HG03135 (cell line): ENCODE measurements at regions not wholly inside any gene's neighbourhood (a gene's known extent, or its start where the extent isn't known, plus 50 kb on each side); places are given as distances from the start of the nearest gene placed in this dataset.

Experiments used
- ATAC-seq: cut with Tn5 transposase; IDR thresholded peaks from one replicate; pipeline ENCODE4 v1.9.1; 2021; ENCODE audit warnings: mild to moderate bottlenecking, moderate library complexity; ENCODE audit not compliant: unreplicated experiment

DNA sequence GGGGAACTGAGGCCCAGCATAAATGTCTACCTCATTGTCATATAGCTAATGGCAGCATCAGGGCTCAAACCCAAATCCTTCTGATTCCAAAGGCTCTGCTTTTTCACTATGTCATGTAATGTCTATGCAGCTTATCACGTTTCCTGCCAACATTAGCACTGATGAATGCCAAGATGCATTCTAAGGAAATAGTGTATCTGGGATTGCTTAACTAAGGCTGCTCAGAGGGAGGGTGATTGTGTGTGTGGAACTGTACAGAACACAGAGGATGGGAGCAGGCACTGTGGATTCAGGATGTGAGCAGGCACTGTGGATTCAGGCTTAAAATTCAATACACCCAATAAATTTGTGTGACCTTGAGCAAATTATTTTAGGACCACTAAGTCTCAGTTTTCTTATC is 456.4 kb upstream of the DEPDC1 start:
- no peak for ATAC-seq

DNA sequence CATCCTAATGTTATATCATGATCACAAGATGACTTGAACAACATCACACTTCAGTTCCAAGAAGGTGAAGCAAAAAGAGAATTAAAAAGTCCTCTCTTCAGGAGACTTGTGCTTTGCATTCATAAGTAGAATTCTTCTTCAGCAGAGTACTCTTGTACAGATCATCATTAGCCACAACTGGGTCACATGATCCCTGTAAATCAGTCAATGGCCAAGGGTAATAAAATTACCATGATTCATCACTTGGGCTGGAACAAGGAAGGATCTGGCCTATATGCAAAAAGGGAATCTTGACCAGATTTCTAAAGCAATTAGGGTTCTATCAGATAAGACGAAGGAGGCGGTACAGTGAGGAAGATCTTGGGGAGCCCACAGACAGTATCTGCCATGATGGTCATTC is 458.0 kb upstream of the DEPDC1 start:
- ATAC-seq = no peak

- no peak for ATAC-seq
Measured at GRCh38 chr1:68955424-68955823, 458.5 kb upstream of the DEPDC1 start.

GRCh38 chr1:68958958-68959357 is 462.1 kb upstream of the DEPDC1 start:
- no peak for ATAC-seq

DNA sequence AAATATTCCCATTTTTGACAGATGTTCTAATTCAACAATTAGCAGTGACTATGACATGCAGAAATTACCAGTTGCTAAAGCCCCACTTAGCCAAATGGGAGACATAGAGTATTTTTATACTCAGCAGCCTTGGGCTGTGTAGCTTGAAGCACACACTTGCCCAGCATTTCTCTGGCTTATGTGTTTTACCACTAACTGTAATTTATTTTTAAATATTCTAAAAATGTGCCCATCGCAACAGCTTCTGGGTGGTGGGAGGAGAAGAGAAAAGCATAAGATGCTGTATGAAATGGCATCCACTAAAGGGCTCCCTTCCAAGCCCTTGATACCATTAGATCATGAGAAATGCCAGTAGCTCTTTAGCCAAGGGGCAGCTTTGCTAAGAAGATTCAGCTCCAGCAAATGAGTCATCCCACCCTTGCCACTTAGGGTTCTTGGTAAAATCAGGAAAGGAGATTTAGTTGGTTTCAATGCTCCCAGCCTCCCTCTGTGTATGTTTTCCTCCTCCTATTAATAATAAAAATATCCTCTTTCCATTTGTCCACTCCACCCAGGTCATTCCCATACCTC is 462.7 kb upstream of the DEPDC1 start:
- ATAC-seq = no peak

DNA sequence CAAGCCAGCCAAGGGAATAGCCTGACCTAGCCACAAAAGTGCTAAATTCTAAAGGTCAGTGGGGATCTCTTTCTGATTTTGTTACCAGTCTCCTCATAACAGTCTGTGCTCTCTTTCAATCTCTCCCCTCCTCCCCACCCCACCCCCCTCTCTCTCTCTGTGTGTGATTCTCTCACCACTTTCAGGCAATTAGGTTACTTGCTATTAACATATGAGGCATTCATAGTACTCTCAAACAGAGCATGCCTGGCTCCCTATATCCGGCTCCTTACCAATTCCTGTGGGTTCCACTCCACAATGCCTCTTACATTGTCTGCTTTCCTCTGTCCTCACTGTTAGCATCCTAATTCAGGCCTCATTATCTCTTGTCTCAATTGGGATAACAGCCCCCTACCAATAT is 464.3 kb upstream of the DEPDC1 start:
- ATAC-seq = no peak

DNA sequence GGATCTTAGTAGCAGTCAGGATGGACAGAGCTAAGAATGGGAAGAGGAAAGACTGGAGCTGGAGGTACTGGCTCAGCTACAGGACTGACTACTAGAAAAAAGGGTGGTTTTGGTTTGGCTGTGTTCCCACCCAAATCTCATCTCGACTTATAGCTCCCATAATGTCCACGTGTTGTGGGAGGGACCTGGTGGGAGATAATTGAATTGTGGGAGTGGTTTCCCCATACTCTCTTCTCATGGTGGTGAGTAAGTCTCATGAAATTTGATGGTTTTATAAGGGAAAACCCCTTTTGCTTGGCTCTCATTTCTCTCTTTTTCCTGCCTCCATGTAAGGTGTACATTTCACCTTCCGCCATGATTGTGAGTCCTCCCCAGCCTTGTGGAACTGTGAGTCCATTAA is 466.5 kb upstream of the DEPDC1 start:
- no peak for ATAC-seq

DNA sequence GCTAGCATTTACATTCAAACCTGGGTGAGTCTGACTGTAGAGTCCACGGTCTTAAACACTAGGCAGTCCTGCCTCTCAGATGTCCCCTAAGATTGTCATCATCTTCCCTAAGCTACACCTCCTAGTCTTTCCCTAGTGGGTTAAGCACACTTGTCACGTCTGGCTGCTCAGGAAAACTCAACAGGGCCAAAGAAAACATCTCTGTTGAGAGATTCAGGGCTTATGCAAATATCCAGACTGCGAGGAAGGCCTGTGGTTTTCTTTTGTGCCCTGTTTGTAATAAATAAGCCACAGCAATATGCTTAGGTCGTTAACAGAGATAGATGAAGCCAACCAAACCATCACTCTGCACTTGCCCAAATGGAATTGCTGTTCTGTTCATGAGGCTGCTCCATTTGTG is 472.6 kb upstream of the DEPDC1 start:
- ATAC-seq = no peak

GRCh38 chr1:68970571-68970970 is 473.7 kb upstream of the DEPDC1 start:
- no peak for ATAC-seq

DNA sequence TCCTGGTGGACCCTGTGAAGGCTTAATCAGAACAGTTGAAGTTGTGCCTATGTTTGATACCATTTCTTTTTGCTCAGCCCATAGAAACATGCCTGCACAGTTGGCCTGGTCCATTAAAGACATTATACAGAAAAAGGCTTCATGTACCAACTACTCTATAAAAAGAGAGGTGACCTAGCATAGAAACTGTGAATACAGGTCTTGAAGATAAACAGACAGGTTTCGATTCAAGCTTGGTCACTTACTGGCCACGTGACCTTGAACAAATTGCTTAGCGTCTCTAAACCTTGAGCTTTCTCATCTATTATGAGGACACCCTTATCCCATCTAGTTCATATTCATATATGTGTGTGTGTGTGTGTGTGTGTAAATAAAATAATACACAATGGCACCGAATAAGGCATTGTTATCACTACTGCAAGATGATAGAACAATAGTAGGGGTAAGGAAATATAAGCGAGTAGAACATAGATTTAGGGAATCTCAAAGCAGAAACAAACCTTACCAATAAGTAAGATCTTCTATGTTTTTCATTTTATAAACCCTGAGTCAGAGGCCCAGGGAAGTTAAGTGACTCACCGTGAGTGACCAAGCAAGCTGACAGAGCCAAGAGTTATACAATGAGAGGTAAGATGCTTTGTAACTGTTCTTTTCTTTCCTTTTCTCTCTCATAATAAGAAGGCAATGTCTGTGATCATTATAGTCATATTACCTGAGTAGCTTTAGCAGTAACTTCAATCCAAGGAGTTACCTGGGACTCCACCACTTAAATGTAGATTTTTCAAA is 476.8 kb upstream of the DEPDC1 start:
- no peak for ATAC-seq

- ATAC-seq = no peak
Measured at GRCh38 chr1:68974447-68974846, 477.6 kb upstream of the DEPDC1 start.

DNA sequence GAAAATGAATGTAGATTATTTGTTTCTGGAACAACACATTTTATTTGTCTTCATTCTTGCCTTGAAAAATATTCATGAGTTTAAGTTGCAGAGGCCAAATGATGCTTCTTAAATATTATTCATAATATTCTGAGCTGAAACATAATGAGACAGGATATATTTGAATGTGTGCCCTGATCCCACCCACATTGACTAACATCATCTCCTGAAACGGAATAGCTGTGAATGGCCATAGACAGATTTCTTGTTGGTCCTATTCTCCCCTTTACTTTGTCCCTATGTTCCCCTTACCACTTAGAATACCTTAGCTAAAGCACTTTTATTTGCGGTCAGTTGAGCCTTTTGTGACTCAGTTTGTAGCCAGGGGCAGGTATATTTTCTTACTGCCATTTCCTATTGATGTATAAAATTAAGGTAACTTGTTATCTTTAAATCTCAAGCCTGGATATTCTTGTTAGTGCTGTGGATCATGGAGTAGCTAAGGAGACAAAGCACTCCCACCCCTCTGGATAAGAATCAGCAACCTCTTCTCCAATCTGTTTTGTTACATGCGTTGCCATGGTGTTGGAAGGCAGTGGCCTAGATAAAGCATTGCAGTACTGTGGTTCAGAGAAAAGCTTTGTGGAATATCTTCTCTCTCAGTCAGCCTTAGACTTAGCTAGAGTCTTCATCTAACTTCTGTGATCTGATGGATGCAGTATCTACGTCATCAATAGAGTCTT is 478.5 kb upstream of the DEPDC1 start:
- ATAC-seq = no peak

DNA sequence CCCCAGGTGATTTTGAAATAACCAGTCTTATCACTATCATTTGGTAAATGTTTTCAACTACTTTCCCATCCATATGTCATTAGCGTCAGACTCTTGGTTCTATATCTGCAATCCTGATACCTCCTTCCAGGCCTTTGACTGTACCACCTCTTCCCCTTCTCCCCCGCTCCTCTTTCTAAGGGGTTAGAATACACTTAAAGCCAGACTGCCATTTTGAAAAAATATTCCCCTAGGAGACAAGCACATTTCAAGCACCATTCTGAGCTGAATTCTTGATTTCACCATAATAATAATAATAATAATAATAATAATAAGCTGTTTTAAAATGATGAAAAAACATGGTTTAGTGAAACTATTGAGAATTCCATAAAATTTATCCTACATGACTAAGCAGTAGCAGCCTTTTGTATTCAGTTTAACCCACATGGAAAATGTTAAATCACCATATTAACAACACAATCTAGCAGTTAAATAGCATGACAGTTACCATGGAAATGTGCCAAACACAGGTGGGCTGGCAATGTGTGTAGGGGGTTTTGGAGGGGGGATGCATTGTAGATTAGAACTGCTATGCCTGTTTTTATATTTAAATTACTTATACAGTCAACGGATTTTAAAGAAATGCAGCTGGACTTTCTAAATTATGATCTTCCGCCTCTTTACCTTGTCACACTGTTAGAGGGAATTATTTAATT is 480.2 kb upstream of the DEPDC1 start:
- no peak for ATAC-seq

DNA sequence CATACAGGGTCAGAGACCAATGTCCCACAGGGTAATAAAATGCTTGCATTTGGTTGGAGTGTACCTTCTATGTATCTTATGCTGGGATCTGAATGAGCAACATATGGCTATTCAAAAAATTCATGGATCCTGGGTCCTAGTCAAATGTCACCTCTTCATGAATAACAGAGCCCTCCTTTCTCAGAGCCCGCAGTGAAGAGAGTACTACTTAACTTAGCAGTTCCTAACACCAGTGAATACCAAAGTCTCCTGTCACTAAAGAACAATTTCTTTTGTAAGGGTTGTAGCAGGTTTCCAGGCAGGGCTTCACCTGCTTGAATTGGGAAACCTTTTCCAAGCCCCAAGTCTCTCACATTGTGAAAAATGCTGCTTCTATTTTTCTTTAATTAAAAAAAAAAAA is 483.0 kb upstream of the DEPDC1 start:
- ATAC-seq = no peak

DNA sequence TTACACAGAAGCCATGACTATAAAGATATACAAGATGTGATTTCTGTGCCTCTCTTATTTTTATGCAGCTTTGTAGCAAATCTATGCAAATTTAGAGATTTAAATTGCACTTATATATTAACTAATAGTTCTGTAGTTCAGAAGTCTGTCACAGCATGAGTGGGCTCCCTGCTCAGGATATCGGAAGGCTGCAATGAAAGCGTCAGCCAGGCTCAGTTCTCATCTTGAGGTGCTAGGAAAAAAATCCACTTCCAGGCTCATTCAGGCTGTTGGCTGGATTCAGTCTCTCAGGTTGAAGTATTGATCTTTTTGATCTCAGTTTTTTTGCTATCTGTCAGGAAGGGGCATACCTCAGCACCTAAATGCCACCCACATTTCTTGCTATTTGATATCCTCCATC is 487.4 kb upstream of the DEPDC1 start:
- ATAC-seq = no peak

DNA sequence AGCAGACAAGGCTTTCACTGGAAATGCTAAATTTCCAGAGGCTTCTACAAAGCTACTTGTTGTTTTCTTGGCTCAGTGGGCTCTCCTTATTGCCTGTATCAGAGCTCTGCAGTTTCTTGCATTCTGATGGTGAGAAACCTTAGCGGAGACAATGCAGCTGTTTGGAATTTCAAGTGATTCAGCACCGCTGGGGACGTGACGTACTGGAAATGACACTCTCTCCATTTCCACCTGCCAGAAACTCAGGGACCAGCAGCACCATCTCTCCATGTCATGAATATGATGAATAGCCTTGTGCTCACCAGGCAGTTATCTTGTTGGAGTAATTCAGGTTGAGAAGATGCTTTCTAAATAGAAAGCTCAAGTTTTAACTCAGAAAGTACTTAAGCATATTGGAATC is 497.2 kb upstream of the DEPDC1 start:
- ATAC-seq = no peak

DNA sequence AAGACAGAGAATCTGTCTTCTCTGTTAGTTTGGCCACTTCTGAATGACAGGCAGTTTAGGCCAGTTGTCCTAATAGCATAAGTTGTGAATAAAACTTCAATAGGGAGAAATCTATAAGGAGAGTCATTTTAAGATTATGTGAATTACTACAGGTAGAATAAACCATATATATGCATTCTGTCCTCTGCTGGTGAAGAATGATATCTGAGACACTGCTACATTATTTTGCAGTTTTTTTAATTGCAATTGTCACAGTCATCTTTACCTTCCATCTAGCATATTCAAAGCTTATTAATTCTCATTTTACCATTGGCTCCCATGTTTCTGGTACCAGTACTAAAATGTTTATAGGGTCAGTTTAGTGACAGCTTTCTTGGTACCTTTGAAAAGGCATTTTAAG is 519.6 kb upstream of the DEPDC1 start:
- no peak for ATAC-seq

DNA sequence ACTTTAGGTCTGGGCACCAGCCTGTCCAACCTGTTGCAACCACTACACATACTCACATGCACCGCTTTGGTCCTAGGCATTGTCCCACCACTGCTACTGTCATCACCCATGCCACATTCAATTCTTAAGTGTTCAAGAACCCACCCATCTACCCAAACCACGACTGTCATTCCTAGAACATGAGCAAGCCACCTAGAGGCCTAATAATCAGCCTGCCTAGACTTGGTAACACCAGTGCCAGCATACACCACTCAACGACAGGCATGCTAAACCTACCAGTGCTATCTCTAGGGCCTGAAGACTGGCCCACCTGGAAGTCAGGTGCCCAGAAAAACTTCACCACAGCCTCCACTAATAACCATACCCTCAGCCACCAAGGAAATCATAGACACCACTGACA is 532.8 kb upstream of the DEPDC1 start:
- no peak for ATAC-seq

DNA sequence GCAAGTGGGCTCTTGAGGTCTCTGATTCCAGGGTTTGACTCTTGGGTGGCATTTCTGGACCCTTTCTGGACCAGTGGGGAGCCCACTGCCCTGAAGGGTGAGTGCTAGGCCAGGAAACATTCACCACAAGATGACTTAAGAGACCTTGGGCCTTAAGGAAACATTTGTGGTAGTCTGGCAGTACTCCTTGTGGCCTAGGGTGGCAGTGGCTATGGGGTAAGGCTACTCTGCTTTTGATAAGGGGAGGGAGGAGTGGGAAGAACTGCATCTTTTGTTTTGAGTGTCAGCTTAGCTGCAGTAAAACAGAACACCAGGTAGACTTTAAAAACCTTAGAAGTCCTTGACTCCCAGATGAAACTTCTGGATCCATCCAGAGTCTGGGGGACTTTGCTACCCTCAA is 529.3 kb upstream of the LRRC7 start:
- ATAC-seq = no peak

GRCh38 chr1:69045572-69045971 is 522.1 kb upstream of the LRRC7 start:
- no peak for ATAC-seq

- no peak for ATAC-seq
Measured at GRCh38 chr1:69055194-69055593, 512.5 kb upstream of the LRRC7 start.

DNA sequence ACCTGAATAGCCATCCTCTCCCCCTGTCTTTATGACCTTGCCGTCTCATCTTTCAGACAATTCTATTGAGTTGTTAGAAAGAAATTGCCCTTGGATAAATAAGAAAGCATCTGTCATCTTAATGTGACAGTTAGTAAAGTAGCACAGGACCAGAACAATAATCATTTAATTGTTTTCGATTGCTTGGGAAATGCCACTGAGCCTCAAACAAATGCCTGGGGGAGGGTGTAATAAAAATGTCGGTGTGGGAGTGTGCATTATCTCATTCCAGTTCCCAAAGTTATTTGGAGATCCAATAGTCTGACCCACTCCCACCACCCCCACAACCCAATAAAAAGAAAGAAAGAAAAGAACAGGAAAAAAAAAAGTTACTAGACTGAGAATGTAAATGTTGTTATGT is 509.3 kb upstream of the LRRC7 start:
- ATAC-seq = no peak
